Spinal cord (tissue), 9 donors: ENCODE measurements at regions not wholly inside any gene's neighbourhood (a gene's known extent, or its start where the extent isn't known, plus 50 kb on each side); places are given as distances from the start of the nearest gene placed in this dataset.

ENCODE experiments used
- DNase-seq, 6 donors: peaks; one replicate each; pipeline versions ENCODE4 v3.0.0 to v3.0.0-alpha.2; 2013 to 2015; ENCODE audit warnings: low spot score in 6 of 6, low read depth in 4 of 6
- H3K27ac ChIP-seq: one replicate; pipeline ENCODE4 v1.5.1; 2013; ENCODE audit warnings: low read depth, low read length, control low read depth
- H3K27me3 ChIP-seq: one replicate; pipeline ENCODE4 v1.6.1; 2013; ENCODE audit warnings: low read length; ENCODE audit not compliant: control insufficient read depth, insufficient read depth
- H3K36me3 ChIP-seq: one replicate; pipeline ENCODE4 v1.6.1; 2013; ENCODE audit warnings: low read length; ENCODE audit not compliant: control insufficient read depth, insufficient read depth
- H3K4me1 ChIP-seq: one replicate; pipeline ENCODE4 v1.6.1; 2013; ENCODE audit warnings: low read length; ENCODE audit not compliant: control insufficient read depth, insufficient read depth
- H3K4me3 ChIP-seq: one replicate; pipeline ENCODE4 v1.5.1; 2013; ENCODE audit warnings: low read depth, low read length, control low read depth
- H3K9me3 ChIP-seq: one replicate; pipeline ENCODE4 v1.6.1; 2013; ENCODE audit warnings: low read length; ENCODE audit not compliant: control insufficient read depth, insufficient read depth
- WGBS: methylation state at CpG from one replicate; pipeline ENCODE4 v1.1.5; 2013; ENCODE audit warnings: missing lambda C conversion rate; ENCODE audit not compliant: insufficient coverage; 5-methylcytosine and 5-hydroxymethylcytosine counted together
- donor health status: healthy.

- Histone ChIP-seq H3K4me3 (no peak overlapping the region), H3K36me3 (no peaks in the 10 kb centered on the region), H3K4me1 (no peaks in the 10 kb centered on the region), H3K27me3 (no peaks in the 10 kb centered on the region), H3K27ac (no peak overlapping the region), H3K9me3 (no peaks in the 10 kb centered on the region)
- 90% methylated on average over 3 of the region's 3 CpGs for WGBS
- no peak for DNase-seq
These were observed 268.6 kb upstream of the SLCO3A1 start for GRCh38 chr15:91584895-91585294.

- WGBS = 93% methylated on average over 2 of the region's 4 CpGs
- no peak for DNase-seq
- no peaks in the 10 kb centered on the region for H3K9me3 ChIP-seq
These were observed 266.9 kb upstream of the SLCO3A1 start for GRCh38 chr15:91586560-91586959.

GRCh38 chr15:91589360-91589759 is 264.1 kb upstream of the SLCO3A1 start:
- Histone ChIP-seq H3K27me3 (no peaks in the 10 kb centered on the region), H3K36me3 (no peaks in the 10 kb centered on the region), H3K9me3 (no peaks in the 10 kb centered on the region), H3K27ac (no peak overlapping the region), H3K4me3 (no peak overlapping the region), H3K4me1 (no peaks in the 10 kb centered on the region)
- DNase-seq = no peak
- WGBS = no CpG with 5 or more reads among the region's 3 CpGs

More at GRCh38 chr15:91586560-91586959, 266.9 kb upstream of the SLCO3A1 start:
- no peaks in the 10 kb centered on the region for H3K36me3 ChIP-seq
- no peaks in the 10 kb centered on the region for H3K27me3 ChIP-seq
- no peak overlapping the region for H3K27ac ChIP-seq
- no peak overlapping the region for H3K4me3 ChIP-seq
- H3K4me1 ChIP-seq = no peaks in the 10 kb centered on the region

GRCh38 chr15:91592567-91592966 is 260.9 kb upstream of the SLCO3A1 start:
- Histone ChIP-seq H3K27me3 (no peaks in the 10 kb centered on the region), H3K4me1 (no peaks in the 10 kb centered on the region), H3K4me3 (no peak overlapping the region), H3K27ac (no peak overlapping the region), H3K36me3 (no peaks in the 10 kb centered on the region), H3K9me3 (no peaks in the 10 kb centered on the region)
- no CpG with 5 or more reads among the region's 2 CpGs for WGBS
- no peak for DNase-seq

GRCh38 chr15:91593067-91593466 is 260.4 kb upstream of the SLCO3A1 start:
- H3K4me3 ChIP-seq = no peak overlapping the region
- no peak overlapping the region for H3K27ac ChIP-seq
- no peaks in the 10 kb centered on the region for H3K36me3 ChIP-seq
- H3K4me1 ChIP-seq = no peaks in the 10 kb centered on the region
- no peak for DNase-seq
- H3K27me3 ChIP-seq = no peaks in the 10 kb centered on the region
- H3K9me3 ChIP-seq = no peaks in the 10 kb centered on the region

- H3K27me3 ChIP-seq = no peaks in the 10 kb centered on the region
- H3K9me3 ChIP-seq = no peaks in the 10 kb centered on the region
- H3K4me1 ChIP-seq = no peaks in the 10 kb centered on the region
- H3K27ac ChIP-seq = no peak overlapping the region
- no peaks in the 10 kb centered on the region for H3K36me3 ChIP-seq
- no peak for DNase-seq
- no peak overlapping the region for H3K4me3 ChIP-seq
- WGBS = no CpG with 5 or more reads among the region's 1 CpG
These were observed 259.9 kb upstream of the SLCO3A1 start for GRCh38 chr15:91593653-91594052.

- no peaks in the 10 kb centered on the region for H3K4me1 ChIP-seq
- no peak overlapping the region for H3K27ac ChIP-seq
- H3K9me3 ChIP-seq = no peaks in the 10 kb centered on the region
- no peaks in the 10 kb centered on the region for H3K36me3 ChIP-seq
- WGBS = 55% methylated on average over 2 of the region's 3 CpGs
- peak in 2 of 6 donors; percentile 17 to 65 for DNase-seq
- no peaks in the 10 kb centered on the region for H3K27me3 ChIP-seq
- no peak overlapping the region for H3K4me3 ChIP-seq
These were observed 254.2 kb upstream of the SLCO3A1 start for GRCh38 chr15:91599261-91599660.

- Histone ChIP-seq H3K4me3 (no peak overlapping the region), H3K4me1 (no peaks in the 10 kb centered on the region), H3K27me3 (no peaks in the 10 kb centered on the region), H3K36me3 (no peaks in the 10 kb centered on the region), H3K27ac (no peak overlapping the region), H3K9me3 (no peaks in the 10 kb centered on the region)
- no peak for DNase-seq
- WGBS = 0% methylated on average over 1 of the region's 4 CpGs
These were observed 250.0 kb upstream of the SLCO3A1 start for GRCh38 chr15:91603384-91604080.

GRCh38 chr15:91604122-91604521 is 249.4 kb upstream of the SLCO3A1 start:
- no peak overlapping the region for H3K4me3 ChIP-seq
- no CpG with 5 or more reads among the region's 5 CpGs for WGBS
- no peaks in the 10 kb centered on the region for H3K36me3 ChIP-seq
- no peaks in the 10 kb centered on the region for H3K4me1 ChIP-seq
- H3K27ac ChIP-seq = no peak overlapping the region
- no peaks in the 10 kb centered on the region for H3K9me3 ChIP-seq
- H3K27me3 ChIP-seq = no peaks in the 10 kb centered on the region
- no peak for DNase-seq

- Histone ChIP-seq H3K4me1 (no peaks in the 10 kb centered on the region), H3K36me3 (no peaks in the 10 kb centered on the region), H3K9me3 (no peaks in the 10 kb centered on the region), H3K27ac (no peak overlapping the region), H3K4me3 (no peak overlapping the region), H3K27me3 (no peaks in the 10 kb centered on the region)
- WGBS = no CpG with 5 or more reads among the region's 2 CpGs
- peak in 1 of 6 donors; percentile 37 for DNase-seq
These were observed 247.9 kb upstream of the SLCO3A1 start for GRCh38 chr15:91605576-91605975.
